Stimulated activated CD4-positive, alpha-beta T cell treated with anti-CD3 and anti-CD28 coated beads, Interleukin-12 subunit alpha, Interleukin-12 subunit beta, amount 100 ng/mL, for 24 hours (primary cell): ENCODE measurements at regions not wholly inside any gene's neighbourhood (a gene's known extent, or its start where the extent isn't known, plus 50 kb on each side); places are given as distances from the start of the nearest gene placed in this dataset.

Experiments
- DNase-seq, 2 experiments: peaks; one replicate each; pipeline ENCODE4 v3.0.0-alpha.2; 2020; ENCODE audit warnings: low read depth in 2 of 2

- no peak for DNase-seq
These were observed 255.5 kb downstream of the MAN2A1 start for GRCh38 chr5:109945097-109945678.

GRCh38 chr5:109945723-109946480 lies 256.2 kb downstream of the MAN2A1 start:
- DNase-seq: no peak

- DNase-seq: no peak
These were observed 256.9 kb downstream of the MAN2A1 start for GRCh38 chr5:109946610-109947009.

GRCh38 chr5:109947667-109948066 lies 257.9 kb downstream of the MAN2A1 start:
- no peak for DNase-seq

GRCh38 chr5:109950634-109951033 lies 260.9 kb downstream of the MAN2A1 start:
- no peak for DNase-seq

GRCh38 chr5:109951348-109951747 lies 261.6 kb downstream of the MAN2A1 start:
- DNase-seq: no peak

GRCh38 chr5:109951758-109952157 lies 262.0 kb downstream of the MAN2A1 start:
- no peak for DNase-seq

- DNase-seq: no peak
These were observed 264.0 kb downstream of the MAN2A1 start for GRCh38 chr5:109953761-109954160.

GRCh38 chr5:109956884-109957283 lies 267.2 kb downstream of the MAN2A1 start:
- no peak for DNase-seq

GRCh38 chr5:109958082-109958481 lies 268.4 kb downstream of the MAN2A1 start:
- no peak for DNase-seq

GRCh38 chr5:109959652-109960051 lies 269.9 kb downstream of the MAN2A1 start:
- DNase-seq: no peak

GRCh38 chr5:109961751-109962150 lies 272.0 kb downstream of the MAN2A1 start:
- no peak for DNase-seq

- DNase-seq: no peak
These were observed 273.3 kb downstream of the MAN2A1 start for GRCh38 chr5:109962882-109963603.

GRCh38 chr5:109964136-109964535 lies 274.4 kb downstream of the MAN2A1 start:
- DNase-seq: no peak

- no peak for DNase-seq
These were observed 275.9 kb downstream of the MAN2A1 start for GRCh38 chr5:109965634-109966033.

GRCh38 chr5:109971968-109972367 lies 282.2 kb downstream of the MAN2A1 start:
- no peak for DNase-seq

- DNase-seq: no peak
These were observed 292.3 kb downstream of the MAN2A1 start for GRCh38 chr5:109981979-109982378.

GRCh38 chr5:109982966-109983534 lies 293.3 kb downstream of the MAN2A1 start:
- DNase-seq: no peak

- DNase-seq: no peak
These were observed 297.0 kb downstream of the MAN2A1 start for GRCh38 chr5:109986726-109987125.

GRCh38 chr5:109987355-109987754 lies 297.6 kb downstream of the MAN2A1 start:
- no peak for DNase-seq

GRCh38 chr5:109987970-109988369 lies 298.2 kb downstream of the MAN2A1 start:
- DNase-seq: no peak

- DNase-seq: no peak
These were observed 299.4 kb downstream of the MAN2A1 start for GRCh38 chr5:109989161-109989560.
